ENCODE measurements at regions not wholly inside any gene's neighbourhood (a gene's known extent, or its start where the extent isn't known, plus 50 kb on each side); places are given as distances from the start of the nearest gene placed in this dataset.

- Histone ChIP-seq H3K4me3 (no peak overlapping the region), H3K36me3 (no peaks in the 10 kb centered on the region), H3K4me1 (no peaks in the 10 kb centered on the region), H3K27ac (no peak overlapping the region), H3K9me3 (no peaks in the 10 kb centered on the region), H3K27me3 (no peaks in the 10 kb centered on the region)
- TF ChIP-seq POLR2AphosphoS5 (IDR thresholded peaks at IDR 0.05) = no peak
- TF ChIP-seq, protein P1, sequence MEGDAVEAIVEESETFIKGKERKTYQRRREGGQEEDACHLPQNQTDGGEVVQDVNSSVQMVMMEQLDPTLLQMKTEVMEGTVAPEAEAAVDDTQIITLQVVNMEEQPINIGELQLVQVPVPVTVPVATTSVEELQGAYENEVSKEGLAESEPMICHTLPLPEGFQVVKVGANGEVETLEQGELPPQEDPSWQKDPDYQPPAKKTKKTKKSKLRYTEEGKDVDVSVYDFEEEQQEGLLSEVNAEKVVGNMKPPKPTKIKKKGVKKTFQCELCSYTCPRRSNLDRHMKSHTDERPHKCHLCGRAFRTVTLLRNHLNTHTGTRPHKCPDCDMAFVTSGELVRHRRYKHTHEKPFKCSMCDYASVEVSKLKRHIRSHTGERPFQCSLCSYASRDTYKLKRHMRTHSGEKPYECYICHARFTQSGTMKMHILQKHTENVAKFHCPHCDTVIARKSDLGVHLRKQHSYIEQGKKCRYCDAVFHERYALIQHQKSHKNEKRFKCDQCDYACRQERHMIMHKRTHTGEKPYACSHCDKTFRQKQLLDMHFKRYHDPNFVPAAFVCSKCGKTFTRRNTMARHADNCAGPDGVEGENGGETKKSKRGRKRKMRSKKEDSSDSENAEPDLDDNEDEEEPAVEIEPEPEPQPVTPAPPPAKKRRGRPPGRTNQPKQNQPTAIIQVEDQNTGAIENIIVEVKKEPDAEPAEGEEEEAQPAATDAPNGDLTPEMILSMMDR (IDR thresholded peaks at IDR 0.05) = no peak
- no peak for TF ChIP-seq POLR2A (IDR thresholded peaks at IDR 0.05)
- intact Hi-C loops (cut with DNase I; ENCODE audit: low total_unique reads) = no loop called here
- DNase-seq (ENCODE audit: low spot score in 2 of 2) = no peak
These were observed 84.8 kb downstream of the AQP4 start for GRCh38 chr18:26780520-26781325.

GRCh38 chr18:26778054-26778393 lies 87.5 kb downstream of the AQP4 start:
- H3K4me3 ChIP-seq = no peak overlapping the region
- H3K36me3 ChIP-seq = no peaks in the 10 kb centered on the region
- H3K9me3 ChIP-seq = no peaks in the 10 kb centered on the region
- no peaks in the 10 kb centered on the region for H3K27me3 ChIP-seq
- no peaks in the 10 kb centered on the region for H3K4me1 ChIP-seq
- intact Hi-C loops (cut with DNase I; ENCODE audit: low total_unique reads) = no loop called here
- DNase-seq (ENCODE audit: low spot score in 2 of 2) = no peak
- TF ChIP-seq, protein P1 (IDR thresholded peaks at IDR 0.05) = no peak
- no peak for TF ChIP-seq POLR2A (IDR thresholded peaks at IDR 0.05)
- no peak for TF ChIP-seq POLR2AphosphoS5 (IDR thresholded peaks at IDR 0.05)
- H3K27ac ChIP-seq = no peak overlapping the region

- Histone ChIP-seq H3K36me3 (no peaks in the 10 kb centered on the region), H3K4me1 (no peaks in the 10 kb centered on the region), H3K27ac (peak overlapping the region in 1 of 2 donors; percentile 46), H3K27me3 (no peaks in the 10 kb centered on the region), H3K4me3 (peak overlapping the region in 1 of 3 donors; percentile 5), H3K9me3 (no peaks in the 10 kb centered on the region)
- intact Hi-C loops (cut with DNase I; ENCODE audit: low total_unique reads) = no loop called here
- peak in 1 of 2 donors; percentile 34 for DNase-seq (ENCODE audit: low spot score in 2 of 2)
- TF ChIP-seq POLR2AphosphoS5 (IDR thresholded peaks at IDR 0.05) (no peak), POLR2A (IDR thresholded peaks at IDR 0.05) (no peak)
- TF ChIP-seq, protein P1 (IDR thresholded peaks at IDR 0.05) = no peak
These were observed 88.0 kb downstream of the AQP4 start for GRCh38 chr18:26777351-26778053.

DNA sequence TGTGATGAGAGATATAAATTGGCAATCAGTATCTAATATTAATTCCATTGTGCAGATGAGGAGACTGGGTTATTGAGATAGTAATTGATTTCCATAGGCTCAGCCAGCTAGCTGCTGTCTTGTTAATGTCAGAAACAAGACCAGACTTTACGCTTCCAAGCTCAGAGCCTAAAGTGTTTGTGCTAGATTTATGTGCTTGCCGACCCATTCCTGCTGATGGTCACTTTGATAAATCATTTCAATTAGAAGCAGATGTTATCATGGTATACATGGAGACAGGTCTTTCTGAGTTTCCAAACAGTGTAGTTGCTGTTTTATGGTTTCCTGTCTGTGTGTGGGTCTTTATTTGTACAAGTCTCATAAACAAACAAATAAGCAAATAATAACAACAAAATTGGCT lies 92.8 kb downstream of the AQP4 start:
- H3K9me3 ChIP-seq = no peaks in the 10 kb centered on the region
- intact Hi-C loops (cut with DNase I; ENCODE audit: low total_unique reads) = no loop called here
- no peaks in the 10 kb centered on the region for H3K27me3 ChIP-seq
- DNase-seq (ENCODE audit: low spot score in 2 of 2) = no peak
- no peaks in the 10 kb centered on the region for H3K36me3 ChIP-seq
- no peak overlapping the region for H3K4me3 ChIP-seq
- TF ChIP-seq POLR2AphosphoS5 (IDR thresholded peaks at IDR 0.05) = no peak
- TF ChIP-seq, protein P1 (IDR thresholded peaks at IDR 0.05) = no peak
- no peak for TF ChIP-seq POLR2A (IDR thresholded peaks at IDR 0.05)
- no peak overlapping the region for H3K27ac ChIP-seq
- no peaks in the 10 kb centered on the region for H3K4me1 ChIP-seq

GRCh38 chr18:26771524-26771923 lies 94.0 kb downstream of the AQP4 start:
- peaks cover 0 to 6% of the 10 kb centered on the region in 2 donors for H3K9me3 ChIP-seq
- no peaks in the 10 kb centered on the region for H3K36me3 ChIP-seq
- TF ChIP-seq POLR2A (IDR thresholded peaks at IDR 0.05) = no peak
- no peak for TF ChIP-seq POLR2AphosphoS5 (IDR thresholded peaks at IDR 0.05)
- TF ChIP-seq, protein P1 (IDR thresholded peaks at IDR 0.05) = peak; percentile 24 to 60 (median 37)
- intact Hi-C loops (cut with DNase I; ENCODE audit: low total_unique reads) = no loop called here
- no peak for DNase-seq (ENCODE audit: low spot score in 2 of 2)
- H3K27me3 ChIP-seq = no peaks in the 10 kb centered on the region
- H3K4me3 ChIP-seq = no peak overlapping the region
- H3K4me1 ChIP-seq = no peaks in the 10 kb centered on the region
- no peak overlapping the region for H3K27ac ChIP-seq

All from breast epithelium (tissue), 4 donors.